ENCODE measurements at regions not wholly inside any gene's neighbourhood (a gene's known extent, or its start where the extent isn't known, plus 50 kb on each side); places are given as distances from the start of the nearest gene placed in this dataset.

DNA sequence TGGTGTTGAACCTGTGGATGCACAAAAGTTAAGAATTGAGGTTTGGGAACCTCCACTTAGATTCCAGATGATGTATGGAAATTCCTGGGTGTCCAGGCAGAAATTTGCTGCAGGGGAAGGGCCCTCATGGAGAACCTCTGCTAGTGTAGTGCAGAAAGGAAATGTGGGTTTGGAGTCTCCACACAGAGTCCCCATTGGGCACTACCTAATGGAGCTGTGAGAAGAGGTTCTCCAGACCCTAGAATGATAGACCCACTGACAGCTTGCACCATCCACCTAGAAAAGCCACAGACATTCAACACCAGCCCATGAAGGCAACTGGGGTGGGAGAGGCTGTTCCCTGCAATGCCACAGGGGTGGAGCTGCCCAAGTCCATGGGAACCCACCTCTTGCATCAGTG is 1032.8 kb upstream of the EPHA6 start:
- H3K9me1 ChIP-seq (ENCODE audit: control insufficient read depth, extremely low read depth, insufficient read depth, low read length) = no peaks in the 10 kb centered on the region
- dilution Hi-C loops (cut with MboI; ENCODE audit: extremely low pct_ligation_motif_present, low sequenced_read_pairs) = no loop called here
- no peak overlapping the region for H3K27ac ChIP-seq (ENCODE audit: control insufficient read depth, insufficient read depth, low read length)
- no peaks in the 10 kb centered on the region for H3K27me3 ChIP-seq (ENCODE audit: control insufficient read depth, extremely low read depth, insufficient read depth, low read length)
- DNase-seq (ENCODE audit: low read depth, low spot score) = no peak
- H3K4me1 ChIP-seq (ENCODE audit: control insufficient read depth, extremely low read depth, insufficient read depth, low read length) = no peaks in the 10 kb centered on the region
- no peaks in the 10 kb centered on the region for H3K79me2 ChIP-seq (ENCODE audit: control insufficient read depth, insufficient read depth, low read length)
- no peaks in the 10 kb centered on the region for H3K9me3 ChIP-seq (ENCODE audit: control insufficient read depth, low read depth, low read length)
- no peak for FAIRE-seq
- H3K9ac ChIP-seq (ENCODE audit: control insufficient read depth, extremely low read depth, insufficient read depth, low read length) = no peak overlapping the region
- no peak overlapping the region for H2AFZ ChIP-seq (ENCODE audit: control insufficient read depth, low read length)
- H3K4me3 ChIP-seq (ENCODE audit: control insufficient read depth in 2 of 3, extremely low read depth in 1 of 3, insufficient read depth in 2 of 3, low read depth in 1 of 3, low read length in 3 of 3) = no peak overlapping the region
- TF ChIP-seq CTCF (optimal IDR thresholded peaks at IDR 0.05 in 1 of 3, IDR thresholded peaks at IDR 0.05 in 1 of 3, conservative IDR thresholded peaks at IDR 0.05 in 1 of 3; ENCODE audit: extremely low read depth in 1 of 3, insufficient read depth in 2 of 3, low read length in 3 of 3) (no peak), EZH2 (IDR thresholded peaks at IDR 0.05; ENCODE audit: low read length) (no peak)
- H3K36me3 ChIP-seq (ENCODE audit: control insufficient read depth in 2 of 2, extremely low read depth in 1 of 2, insufficient read depth in 2 of 2, low read length in 2 of 2) = no peaks in the 10 kb centered on the region
- no peak overlapping the region for H3K4me2 ChIP-seq (ENCODE audit: control insufficient read depth, extremely low read depth, insufficient read depth, low read depth, low read length)
- H4K20me1 ChIP-seq (ENCODE audit: control insufficient read depth, extremely low read depth, insufficient read depth, low read length) = no peaks in the 10 kb centered on the region

DNA sequence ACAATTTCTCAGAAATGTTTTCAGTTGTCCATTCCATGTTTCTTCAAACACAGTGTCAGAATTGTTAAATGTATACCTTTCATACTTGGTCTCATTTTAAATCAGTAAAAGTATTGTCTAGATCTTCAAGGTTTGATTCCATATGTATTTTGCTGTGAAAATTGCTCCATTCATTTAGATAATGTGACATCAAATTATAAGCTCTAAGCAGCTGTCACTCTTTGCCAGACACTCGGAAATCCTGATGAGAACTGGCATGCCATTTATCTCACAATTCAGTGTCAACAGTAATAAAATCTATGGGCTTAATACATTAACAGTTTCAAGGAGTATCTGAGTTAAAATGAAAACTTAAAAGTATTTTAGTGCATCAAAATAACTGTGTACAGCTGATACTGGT is 1025.3 kb upstream of the EPHA6 start:
- FAIRE-seq = no peak
- H3K9me1 ChIP-seq (ENCODE audit: control insufficient read depth, extremely low read depth, insufficient read depth, low read length) = no peaks in the 10 kb centered on the region
- no peaks in the 10 kb centered on the region for H4K20me1 ChIP-seq (ENCODE audit: control insufficient read depth, extremely low read depth, insufficient read depth, low read length)
- no peaks in the 10 kb centered on the region for H3K4me1 ChIP-seq (ENCODE audit: control insufficient read depth, extremely low read depth, insufficient read depth, low read length)
- dilution Hi-C loops (cut with MboI; ENCODE audit: extremely low pct_ligation_motif_present, low sequenced_read_pairs) = no loop called here
- DNase-seq (ENCODE audit: low read depth, low spot score) = no peak
- no peak for TF ChIP-seq EZH2 (IDR thresholded peaks at IDR 0.05; ENCODE audit: low read length)
- H3K4me3 ChIP-seq (ENCODE audit: control insufficient read depth in 2 of 3, extremely low read depth in 1 of 3, insufficient read depth in 2 of 3, low read depth in 1 of 3, low read length in 3 of 3) = no peak overlapping the region
- H3K4me2 ChIP-seq (ENCODE audit: control insufficient read depth, extremely low read depth, insufficient read depth, low read depth, low read length) = no peak overlapping the region
- H3K27ac ChIP-seq (ENCODE audit: control insufficient read depth, insufficient read depth, low read length) = no peak overlapping the region
- H3K36me3 ChIP-seq (ENCODE audit: control insufficient read depth in 2 of 2, extremely low read depth in 1 of 2, insufficient read depth in 2 of 2, low read length in 2 of 2) = no peaks in the 10 kb centered on the region
- H3K79me2 ChIP-seq (ENCODE audit: control insufficient read depth, insufficient read depth, low read length) = no peaks in the 10 kb centered on the region
- H2AFZ ChIP-seq (ENCODE audit: control insufficient read depth, low read length) = no peak overlapping the region
- no peaks in the 10 kb centered on the region for H3K27me3 ChIP-seq (ENCODE audit: control insufficient read depth, extremely low read depth, insufficient read depth, low read length)
- no peak overlapping the region for H3K9ac ChIP-seq (ENCODE audit: control insufficient read depth, extremely low read depth, insufficient read depth, low read length)
- no peaks in the 10 kb centered on the region for H3K9me3 ChIP-seq (ENCODE audit: control insufficient read depth, low read depth, low read length)

DNA sequence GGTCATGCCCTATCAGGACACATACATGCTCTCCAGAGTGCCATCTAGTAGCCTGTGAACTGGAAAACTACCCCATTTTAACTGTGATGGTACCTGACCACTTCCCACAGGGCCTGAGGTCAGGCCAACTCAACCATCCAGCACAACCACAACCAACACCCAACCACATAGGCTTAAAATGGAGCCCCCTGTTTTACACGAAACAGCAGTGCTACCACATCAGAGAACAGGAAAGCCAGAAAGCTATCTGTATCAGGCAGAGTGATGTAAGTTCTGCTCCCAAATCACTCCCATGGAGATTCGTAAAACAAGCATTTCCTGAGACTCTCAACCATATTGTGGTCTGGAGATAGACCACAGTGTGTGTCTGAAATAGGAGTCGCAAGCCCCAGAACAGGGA is 1017.3 kb upstream of the EPHA6 start:
- FAIRE-seq = no peak
- dilution Hi-C loops (cut with MboI; ENCODE audit: extremely low pct_ligation_motif_present, low sequenced_read_pairs) = no loop called here
- H3K4me3 ChIP-seq (ENCODE audit: control insufficient read depth in 2 of 3, extremely low read depth in 1 of 3, insufficient read depth in 2 of 3, low read depth in 1 of 3, low read length in 3 of 3) = no peak overlapping the region

More for the DNA sequence above, 1017.3 kb upstream of the EPHA6 start:
- Histone ChIP-seq H3K27me3 (ENCODE audit: control insufficient read depth, extremely low read depth, insufficient read depth, low read length) (no peaks in the 10 kb centered on the region), H3K9ac (ENCODE audit: control insufficient read depth, extremely low read depth, insufficient read depth, low read length) (no peak overlapping the region), H3K9me3 (ENCODE audit: control insufficient read depth, low read depth, low read length) (no peaks in the 10 kb centered on the region), H3K79me2 (ENCODE audit: control insufficient read depth, insufficient read depth, low read length) (no peaks in the 10 kb centered on the region), H3K36me3 (ENCODE audit: control insufficient read depth in 2 of 2, extremely low read depth in 1 of 2, insufficient read depth in 2 of 2, low read length in 2 of 2) (no peaks in the 10 kb centered on the region), H3K4me2 (ENCODE audit: control insufficient read depth, extremely low read depth, insufficient read depth, low read depth, low read length) (no peak overlapping the region), H3K4me1 (ENCODE audit: control insufficient read depth, extremely low read depth, insufficient read depth, low read length) (no peaks in the 10 kb centered on the region), H2AFZ (ENCODE audit: control insufficient read depth, low read length) (no peak overlapping the region), H3K27ac (ENCODE audit: control insufficient read depth, insufficient read depth, low read length) (no peak overlapping the region), H4K20me1 (ENCODE audit: control insufficient read depth, extremely low read depth, insufficient read depth, low read length) (no peaks in the 10 kb centered on the region), H3K9me1 (ENCODE audit: control insufficient read depth, extremely low read depth, insufficient read depth, low read length) (no peaks in the 10 kb centered on the region)
- no peak for DNase-seq (ENCODE audit: low read depth, low spot score)
- TF ChIP-seq EZH2 (IDR thresholded peaks at IDR 0.05; ENCODE audit: low read length) = no peak
- TF ChIP-seq CTCF (optimal IDR thresholded peaks at IDR 0.05 in 1 of 3, IDR thresholded peaks at IDR 0.05 in 1 of 3, conservative IDR thresholded peaks at IDR 0.05 in 1 of 3; ENCODE audit: extremely low read depth in 1 of 3, insufficient read depth in 2 of 3, low read length in 3 of 3) = no peak

All from keratinocyte (primary cell).